ENCODE measurements at regions not wholly inside any gene's neighbourhood (a gene's known extent, or its start where the extent isn't known, plus 50 kb on each side); places are given as distances from the start of the nearest gene placed in this dataset.
"Not testable (repeated sequence)": the region's sequence is repeated elsewhere in the genome, so short reads cannot be mapped to it uniquely, and the experiment has no call there.

DNA sequence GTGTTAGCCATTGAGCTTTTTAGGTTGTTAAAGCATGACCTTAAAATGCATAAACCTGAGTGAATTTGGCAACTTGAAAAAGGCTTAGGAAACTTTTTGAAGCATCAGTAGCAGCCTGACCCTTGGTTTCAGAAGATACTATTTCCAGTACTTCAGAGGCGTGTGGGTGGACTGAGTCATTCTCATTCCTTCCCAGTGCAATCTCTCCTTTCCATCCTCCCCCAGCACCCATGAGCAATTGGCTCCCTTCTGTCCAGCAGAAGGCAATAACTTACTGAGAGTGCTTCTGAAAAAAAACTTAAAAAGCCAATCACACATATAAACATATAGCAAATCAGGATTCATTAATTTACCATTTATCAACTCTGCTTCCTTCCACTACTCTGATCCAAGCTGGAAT lies 299.3 kb upstream of the STXBP6 start:
- intact Hi-C loops (cut with micrococcal nuclease) = no loop called here

GRCh38 chr14:25340882-25341281 lies 290.9 kb upstream of the STXBP6 start:
- intact Hi-C loops (cut with micrococcal nuclease) = no loop called here

- intact Hi-C loops (cut with micrococcal nuclease) = no loop called here
Observed at GRCh38 chr14:25322784-25323183, 272.8 kb upstream of the STXBP6 start.

DNA sequence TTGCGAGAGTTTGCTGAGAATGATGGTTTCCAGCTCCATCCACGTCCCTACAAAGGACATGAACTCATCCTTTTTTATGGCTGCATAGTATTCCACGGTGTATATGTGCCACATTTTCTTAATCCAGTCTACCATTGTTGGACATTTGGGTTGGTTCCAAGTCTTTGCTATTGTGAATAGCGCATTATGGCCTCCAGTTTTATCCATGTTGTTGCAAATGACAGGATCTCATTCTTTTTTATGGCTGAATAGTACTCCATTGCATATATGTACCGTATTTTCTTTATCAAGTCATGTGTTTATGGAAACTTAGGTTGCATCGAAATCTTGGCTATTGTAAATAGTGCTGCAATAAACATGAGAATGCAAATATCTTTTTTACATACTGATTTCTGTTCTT lies 266.1 kb upstream of the STXBP6 start:
- intact Hi-C loops (cut with micrococcal nuclease) = not testable (repeated sequence)

- intact Hi-C loops (cut with micrococcal nuclease) = no loop called here
Observed at GRCh38 chr14:25308244-25308643, 258.3 kb upstream of the STXBP6 start.

- intact Hi-C loops (cut with micrococcal nuclease) = no loop called here
Observed at GRCh38 chr14:25303934-25304333, 254.0 kb upstream of the STXBP6 start.

GRCh38 chr14:25298238-25298637 lies 248.3 kb upstream of the STXBP6 start:
- intact Hi-C loops (cut with micrococcal nuclease) = no loop called here

GRCh38 chr14:25290154-25290553 lies 240.2 kb upstream of the STXBP6 start:
- intact Hi-C loops (cut with micrococcal nuclease) = not testable (repeated sequence)

DNA sequence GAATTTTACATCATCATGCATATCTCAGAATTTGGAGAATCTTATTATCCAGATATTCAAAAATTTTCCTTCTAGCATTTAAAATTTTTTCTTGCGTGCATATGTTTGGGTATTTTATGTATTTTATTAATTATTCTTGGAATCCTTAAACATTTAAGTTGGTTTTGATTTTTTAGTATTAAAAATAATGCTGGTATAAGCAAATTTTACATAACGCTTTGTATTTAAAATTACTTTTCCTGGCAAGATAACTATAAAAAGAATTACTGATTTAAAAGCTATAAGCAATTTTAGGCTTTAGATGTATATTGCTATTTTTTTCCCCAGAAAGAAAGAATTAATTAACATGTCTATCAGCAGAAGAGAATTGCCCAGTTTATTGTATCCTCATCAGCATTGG lies 224.6 kb upstream of the STXBP6 start:
- intact Hi-C loops (cut with micrococcal nuclease) = no loop called here

GRCh38 chr14:25267186-25267585 lies 217.2 kb upstream of the STXBP6 start:
- intact Hi-C loops (cut with micrococcal nuclease) = no loop called here

- intact Hi-C loops (cut with micrococcal nuclease) = no loop called here
Observed at GRCh38 chr14:25259470-25259869, 209.5 kb upstream of the STXBP6 start.

GRCh38 chr14:25252793-25253192 lies 202.8 kb upstream of the STXBP6 start:
- intact Hi-C loops (cut with micrococcal nuclease) = no loop called here

GRCh38 chr14:25250516-25250915 lies 200.6 kb upstream of the STXBP6 start:
- intact Hi-C loops (cut with micrococcal nuclease) = no loop called here

GRCh38 chr14:25247609-25248008 lies 197.7 kb upstream of the STXBP6 start:
- intact Hi-C loops (cut with micrococcal nuclease) = no loop called here

- intact Hi-C loops (cut with micrococcal nuclease) = no loop called here
Observed at GRCh38 chr14:25246751-25247150, 196.8 kb upstream of the STXBP6 start.

DNA sequence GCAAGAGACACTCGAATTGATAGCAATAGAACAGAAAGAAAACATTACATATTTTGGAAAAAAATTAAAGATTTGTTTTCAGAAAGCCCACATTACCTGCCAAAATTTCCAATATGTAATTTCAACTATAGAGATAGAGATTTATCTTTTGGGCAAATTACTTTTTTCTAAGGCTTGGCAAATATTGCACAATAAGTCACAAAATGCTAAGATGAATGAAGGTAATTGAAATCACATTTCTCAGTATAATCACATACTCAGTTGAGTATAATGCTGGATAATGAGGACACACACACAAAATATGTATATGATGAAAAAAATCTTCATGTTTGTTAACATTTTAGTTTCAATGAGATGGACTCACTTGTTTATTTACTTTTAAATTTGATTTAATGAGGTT lies 189.2 kb upstream of the STXBP6 start:
- intact Hi-C loops (cut with micrococcal nuclease) = no loop called here

- intact Hi-C loops (cut with micrococcal nuclease) = no loop called here
Observed at GRCh38 chr14:25237845-25238244, 187.9 kb upstream of the STXBP6 start.

DNA sequence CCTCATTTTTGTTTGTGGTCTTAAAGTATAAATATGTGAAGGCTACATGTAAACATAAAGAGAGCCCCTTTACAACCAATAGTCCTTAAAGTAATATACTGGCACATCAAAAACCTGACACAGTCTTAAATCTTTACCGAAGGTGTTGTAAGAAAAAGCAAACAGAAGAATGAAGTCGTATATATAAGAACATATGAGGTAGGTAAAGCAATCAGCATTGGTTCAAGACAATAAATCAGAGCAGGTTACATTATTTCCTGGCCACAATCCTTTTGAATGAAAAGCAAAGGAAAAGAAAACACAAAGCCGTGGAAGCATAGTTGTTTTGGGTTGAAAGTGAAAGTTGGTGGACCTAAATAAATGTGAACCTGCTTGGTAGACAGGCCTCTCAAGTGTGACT lies 183.7 kb upstream of the STXBP6 start:
- intact Hi-C loops (cut with micrococcal nuclease) = no loop called here

DNA sequence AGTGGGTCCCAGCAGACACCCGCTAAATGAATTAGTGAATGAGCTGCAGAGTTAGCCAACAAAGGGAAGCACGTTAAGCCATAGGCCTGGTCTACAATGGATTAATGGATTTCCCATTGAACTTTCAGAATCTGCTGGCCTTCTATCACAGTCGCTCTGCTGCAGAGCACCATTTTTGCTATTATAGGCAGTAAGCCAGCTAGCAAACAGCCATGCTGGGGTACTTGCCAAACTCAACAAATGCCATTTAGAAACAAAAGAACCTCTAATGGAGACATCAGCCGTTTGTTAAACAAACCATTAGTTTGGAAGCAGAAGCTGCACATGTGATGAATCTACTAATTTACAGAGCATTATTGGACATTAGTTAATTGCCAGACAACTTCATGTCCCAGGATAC lies 181.1 kb upstream of the STXBP6 start:
- intact Hi-C loops (cut with micrococcal nuclease) = no loop called here

GRCh38 chr14:25226214-25226613 lies 176.3 kb upstream of the STXBP6 start:
- intact Hi-C loops (cut with micrococcal nuclease) = no loop called here

DNA sequence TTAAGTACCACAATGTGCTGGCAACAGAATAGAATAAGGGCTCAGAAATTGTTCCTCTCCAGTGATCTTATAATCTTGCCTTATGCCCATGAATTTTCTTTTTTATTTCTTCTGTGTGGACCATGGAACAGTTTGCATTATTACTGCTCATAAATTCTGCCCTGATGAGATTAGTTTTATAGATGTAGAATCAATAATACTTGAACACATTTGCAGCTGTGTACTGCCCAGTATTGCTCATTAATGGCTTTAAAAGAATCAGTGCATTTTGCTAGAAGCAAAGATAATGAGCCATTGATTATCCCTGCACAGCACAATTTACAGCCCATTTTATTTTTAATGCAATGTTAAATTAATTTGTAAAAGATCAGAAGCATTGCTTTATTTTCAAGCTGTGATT lies 172.3 kb upstream of the STXBP6 start:
- intact Hi-C loops (cut with micrococcal nuclease) = no loop called here

GRCh38 chr14:25220514-25220913 lies 170.6 kb upstream of the STXBP6 start:
- intact Hi-C loops (cut with micrococcal nuclease) = no loop called here

DNA sequence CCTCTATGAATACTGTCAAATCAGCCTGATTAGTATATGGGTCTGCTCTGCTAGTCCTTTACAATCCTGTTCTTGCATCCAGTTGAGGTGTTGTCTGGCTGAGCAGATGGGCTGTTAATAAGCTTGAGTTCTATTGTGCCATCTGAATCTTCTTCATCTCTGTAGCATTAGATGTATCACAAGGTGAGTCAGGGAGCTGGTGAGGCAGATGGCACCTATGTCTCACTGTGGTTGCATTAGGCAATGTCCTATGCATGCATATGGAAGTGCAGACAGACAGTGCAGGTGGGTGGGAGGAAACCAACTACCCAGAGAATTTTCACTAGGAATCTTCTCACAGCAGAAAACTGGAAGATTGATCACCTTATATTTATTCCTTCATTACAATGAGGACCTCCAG lies 165.7 kb upstream of the STXBP6 start:
- intact Hi-C loops (cut with micrococcal nuclease) = no loop called here

DNA sequence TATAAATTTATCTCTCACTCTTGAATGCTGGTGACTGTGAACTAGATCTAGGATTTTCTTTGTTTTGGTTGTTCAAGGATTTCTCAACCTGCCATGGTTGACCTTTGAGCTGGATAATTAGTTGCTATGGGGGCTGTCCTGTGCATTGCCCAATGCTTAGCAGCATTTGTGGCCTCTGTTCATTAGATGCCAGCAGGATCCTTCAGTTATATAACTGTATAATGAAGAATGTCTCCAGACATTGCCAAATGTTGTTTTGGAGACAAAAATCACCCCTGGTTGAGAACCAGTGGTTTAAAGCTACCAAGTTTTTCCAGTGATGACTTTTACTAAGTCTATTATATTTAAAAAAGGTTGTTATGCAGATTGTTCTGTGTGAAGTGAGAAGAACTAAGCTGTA lies 147.9 kb upstream of the STXBP6 start:
- intact Hi-C loops (cut with micrococcal nuclease) = no loop called here

All from T-helper 2 cell treated with Interferon-gamma antibody and Interleukin-4, amounts not matched to agents 100 ng/mL and 5 ng/mL, for 36 hours (primary cell).